OCI-LY3 (cell line): ENCODE measurements at regions not wholly inside any gene's neighbourhood (a gene's known extent, or its start where the extent isn't known, plus 50 kb on each side); places are given as distances from the start of the nearest gene placed in this dataset.

ENCODE experiments used
- EZH2phosphoT487 ChIP-seq: fragments of 200-600 bp; shearing (Covaris generic); IDR thresholded peaks from 2 replicates; pipeline ENCODE4 v1.6.1; 2018; ENCODE audit warnings: antibody characterized with exemption, mixed run types, low read depth
- TF ChIP-seq, protein P1 (sequence below): fragments of 200-600, 300-600 bp; sonication (generic); IDR thresholded peaks from 2 replicates; pipeline ENCODE4 v1.5.1; 2014; ENCODE audit warnings: antibody characterized with exemption, low read length, low read depth

DNA sequence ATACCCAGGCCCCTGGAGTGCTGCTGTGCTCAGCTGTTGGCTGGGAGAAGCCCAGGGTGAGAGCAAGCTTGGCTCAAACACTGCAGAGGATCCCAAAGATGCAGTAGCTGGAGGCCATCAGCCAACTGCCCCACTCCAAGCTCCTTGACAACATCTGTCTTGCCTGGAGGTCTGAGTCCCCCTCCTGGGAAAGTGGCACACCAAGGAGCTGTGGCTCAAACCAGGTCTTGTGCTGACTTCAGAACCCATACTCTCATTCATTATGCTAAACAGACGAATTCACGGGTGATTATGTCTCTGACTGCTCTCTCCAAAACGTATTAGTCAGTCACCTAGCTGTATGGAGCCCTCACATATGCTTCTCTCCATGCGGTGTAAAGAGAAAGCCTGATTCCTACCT lies 206.1 kb downstream of the TTC32 start:
- TF ChIP-seq, protein P1, sequence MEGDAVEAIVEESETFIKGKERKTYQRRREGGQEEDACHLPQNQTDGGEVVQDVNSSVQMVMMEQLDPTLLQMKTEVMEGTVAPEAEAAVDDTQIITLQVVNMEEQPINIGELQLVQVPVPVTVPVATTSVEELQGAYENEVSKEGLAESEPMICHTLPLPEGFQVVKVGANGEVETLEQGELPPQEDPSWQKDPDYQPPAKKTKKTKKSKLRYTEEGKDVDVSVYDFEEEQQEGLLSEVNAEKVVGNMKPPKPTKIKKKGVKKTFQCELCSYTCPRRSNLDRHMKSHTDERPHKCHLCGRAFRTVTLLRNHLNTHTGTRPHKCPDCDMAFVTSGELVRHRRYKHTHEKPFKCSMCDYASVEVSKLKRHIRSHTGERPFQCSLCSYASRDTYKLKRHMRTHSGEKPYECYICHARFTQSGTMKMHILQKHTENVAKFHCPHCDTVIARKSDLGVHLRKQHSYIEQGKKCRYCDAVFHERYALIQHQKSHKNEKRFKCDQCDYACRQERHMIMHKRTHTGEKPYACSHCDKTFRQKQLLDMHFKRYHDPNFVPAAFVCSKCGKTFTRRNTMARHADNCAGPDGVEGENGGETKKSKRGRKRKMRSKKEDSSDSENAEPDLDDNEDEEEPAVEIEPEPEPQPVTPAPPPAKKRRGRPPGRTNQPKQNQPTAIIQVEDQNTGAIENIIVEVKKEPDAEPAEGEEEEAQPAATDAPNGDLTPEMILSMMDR, result no peak
- no peak for TF ChIP-seq EZH2phosphoT487
